ENCODE measurements at regions not wholly inside any gene's neighbourhood (a gene's known extent, or its start where the extent isn't known, plus 50 kb on each side); places are given as distances from the start of the nearest gene placed in this dataset.

GRCh38 chr3:6471744-6472143 lies 389.2 kb upstream of the GRM7 start:
- TF ChIP-seq CTCF (IDR thresholded peaks at IDR 0.05 in 8 of 11, conservative IDR thresholded peaks at IDR 0.05 in 3 of 11) (no peak), POLR2AphosphoS5 (IDR thresholded peaks at IDR 0.05) (no peak)

Measured in spleen (tissue), 7 donors.